SK-N-SH treated with all-trans-retinoic acid at 6 μM for 48 hours (cell line): ENCODE measurements at regions not wholly inside any gene's neighbourhood (a gene's known extent, or its start where the extent isn't known, plus 50 kb on each side); places are given as distances from the start of the nearest gene placed in this dataset.
"Not testable (repeated sequence)": the region's sequence is repeated elsewhere in the genome, so short reads cannot be mapped to it uniquely, and the experiment has no call there.

Experiments used
- ARNTL ChIP-seq: fragments of 450-650 bp; formaldehyde crosslinking; IDR thresholded peaks from 2 replicates; pipeline ENCODE4 v1.5.0; 2020; ENCODE audit warnings: low read depth, mild to moderate bottlenecking, moderate library complexity, borderline replicate concordance
- CSDC2 ChIP-seq: fragments of 250-450 bp; sonication (Bioruptor Pico); IDR thresholded peaks from 2 replicates; pipeline ENCODE4 v1.5.0; 2020; ENCODE audit warnings: mild to moderate bottlenecking, moderate library complexity
- ESRRG ChIP-seq: fragments of 250-450 bp; sonication (Bioruptor Pico); IDR thresholded peaks from 2 replicates; pipeline ENCODE4 v1.6.1; 2021; ENCODE audit warnings: mild to moderate bottlenecking
- PATZ1 ChIP-seq: fragments of 250-450 bp; sonication (Bioruptor Pico); IDR thresholded peaks from 2 replicates; pipeline ENCODE4 v1.8.0; 2020; ENCODE audit warnings: mild to moderate bottlenecking, moderate library complexity, borderline replicate concordance
- RARB ChIP-seq: fragments of 250-450 bp; sonication (Bioruptor Pico); IDR thresholded peaks from 2 replicates; pipeline ENCODE4 v1.8.0; 2021; ENCODE audit warnings: mild to moderate bottlenecking, moderate library complexity
- SNAI2 ChIP-seq: fragments of 250-450 bp; sonication (Bioruptor Pico); IDR thresholded peaks from 2 replicates; pipeline ENCODE4 v1.5.0; 2020; ENCODE audit warnings: mild to moderate bottlenecking, moderate library complexity
- ZNF70 ChIP-seq: fragments of 450-650 bp; formaldehyde crosslinking; IDR thresholded peaks from 2 replicates; pipeline ENCODE4 v1.5.0; 2020; ENCODE audit warnings: mild to moderate bottlenecking, moderate library complexity

- TF ChIP-seq SNAI2 (CRISPR knock-in tag); ZNF70; ARNTL (CRISPR knock-in tag); RARB (CRISPR knock-in tag); PATZ1 (CRISPR knock-in tag); ESRRG (CRISPR knock-in tag); CSDC2 (CRISPR knock-in tag): not testable (repeated sequence)
These were observed 56.4 kb upstream of the ZNF746 start for GRCh38 chr7:149553991-149554390.
